ENCODE measurements at regions not wholly inside any gene's neighbourhood (a gene's known extent, or its start where the extent isn't known, plus 50 kb on each side); places are given as distances from the start of the nearest gene placed in this dataset.
A peak's percentile ranks its signal among the peaks of the same experiment; 100 is the strongest.

GRCh38 chr5:56494300-56494731 is 261.2 kb upstream of the ANKRD55 start:
- no peak overlapping the region for H3K4me3 ChIP-seq (ENCODE audit: low read depth, low read length)
- no peaks in the 10 kb centered on the region for H3K36me3 ChIP-seq (ENCODE audit: control insufficient read depth, insufficient read depth, low read length)
- H3K9ac ChIP-seq (ENCODE audit: low read length): no peak overlapping the region
- H3K27ac ChIP-seq (ENCODE audit: low read depth, low read length): no peak overlapping the region
- H3K4me1 ChIP-seq (ENCODE audit: control insufficient read depth, insufficient read depth, low read length): peaks cover 10% of the 10 kb centered on the region; the same call in 1 of the 2 replicates
- H3K9me3 ChIP-seq (ENCODE audit: control insufficient read depth, insufficient read depth, low read depth, low read length): no peaks in the 10 kb centered on the region
- no peaks in the 10 kb centered on the region for H3K27me3 ChIP-seq (ENCODE audit: control insufficient read depth, insufficient read depth, low read length)

DNA sequence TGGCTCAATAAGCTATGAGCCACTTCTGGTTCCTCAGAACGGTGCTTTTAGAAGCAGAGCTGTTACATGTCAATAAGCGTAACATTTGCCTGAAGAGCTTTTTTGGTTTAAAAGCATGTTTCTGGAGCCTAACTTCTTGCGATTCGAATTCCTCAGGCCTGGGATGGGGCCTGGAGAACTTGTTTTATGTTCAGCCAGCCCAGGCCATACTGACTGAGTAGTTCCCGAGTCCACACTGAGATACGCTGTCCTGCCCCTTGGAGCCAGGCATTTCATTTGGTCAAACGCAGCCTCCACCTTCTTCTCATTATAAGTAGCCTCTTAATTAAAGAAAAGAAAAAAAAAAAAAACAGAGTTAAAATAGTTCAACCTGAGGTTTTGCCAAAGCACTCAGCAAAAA is 260.6 kb upstream of the ANKRD55 start:
- no peak overlapping the region for H3K9ac ChIP-seq (ENCODE audit: low read length)
- peaks cover 2% of the 10 kb centered on the region for H3K9me3 ChIP-seq (ENCODE audit: control insufficient read depth, insufficient read depth, low read depth, low read length)

GRCh38 chr5:56493308-56493707 is 260.2 kb upstream of the ANKRD55 start:
- no peak overlapping the region for H3K9ac ChIP-seq (ENCODE audit: low read length)
- no peaks in the 10 kb centered on the region for H3K27me3 ChIP-seq (ENCODE audit: control insufficient read depth, insufficient read depth, low read length)
- peaks cover 6% of the 10 kb centered on the region for H3K9me3 ChIP-seq (ENCODE audit: control insufficient read depth, insufficient read depth, low read depth, low read length)
- H3K27ac ChIP-seq (ENCODE audit: low read depth, low read length): no peak overlapping the region
- no peak overlapping the region for H3K4me3 ChIP-seq (ENCODE audit: low read depth, low read length)
- peaks cover 10% of the 10 kb centered on the region; the same call in 1 of the 2 replicates for H3K4me1 ChIP-seq (ENCODE audit: control insufficient read depth, insufficient read depth, low read length)
- H3K36me3 ChIP-seq (ENCODE audit: control insufficient read depth, insufficient read depth, low read length): no peaks in the 10 kb centered on the region

More for the DNA sequence above, 260.6 kb upstream of the ANKRD55 start:
- Histone ChIP-seq H3K36me3 (ENCODE audit: control insufficient read depth, insufficient read depth, low read length) (no peaks in the 10 kb centered on the region), H3K4me3 (ENCODE audit: low read depth, low read length) (no peak overlapping the region), H3K27ac (ENCODE audit: low read depth, low read length) (no peak overlapping the region), H3K4me1 (ENCODE audit: control insufficient read depth, insufficient read depth, low read length) (peaks cover 10% of the 10 kb centered on the region; the same call in 1 of the 2 replicates), H3K27me3 (ENCODE audit: control insufficient read depth, insufficient read depth, low read length) (no peaks in the 10 kb centered on the region)

DNA sequence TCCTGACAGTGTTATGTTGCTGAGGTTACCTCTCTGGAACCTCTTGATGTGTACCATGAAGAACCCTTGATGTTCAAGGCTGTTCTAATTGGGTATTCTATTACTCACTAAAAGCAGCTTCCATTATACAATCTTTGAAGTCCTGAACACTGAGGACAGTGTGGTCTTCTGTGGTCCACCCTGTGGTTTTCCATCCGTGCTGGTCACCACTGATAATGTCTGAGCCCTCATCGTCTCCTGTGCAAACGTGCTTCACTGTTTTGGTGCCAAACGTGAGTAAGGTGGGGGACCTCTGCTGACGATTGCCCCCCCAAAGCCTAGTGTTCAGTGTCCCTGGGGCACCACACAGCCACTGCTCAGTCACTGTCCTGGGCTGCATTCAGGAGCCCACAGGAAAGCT is 259.7 kb upstream of the ANKRD55 start:
- Histone ChIP-seq H3K9ac (ENCODE audit: low read length) (no peak overlapping the region), H3K27ac (ENCODE audit: low read depth, low read length) (no peak overlapping the region), H3K4me3 (ENCODE audit: low read depth, low read length) (no peak overlapping the region), H3K9me3 (ENCODE audit: control insufficient read depth, insufficient read depth, low read depth, low read length) (peaks cover 11% of the 10 kb centered on the region), H3K27me3 (ENCODE audit: control insufficient read depth, insufficient read depth, low read length) (no peaks in the 10 kb centered on the region), H3K36me3 (ENCODE audit: control insufficient read depth, insufficient read depth, low read length) (no peaks in the 10 kb centered on the region), H3K4me1 (ENCODE audit: control insufficient read depth, insufficient read depth, low read length) (peaks cover 10% of the 10 kb centered on the region; the same call in 1 of the 2 replicates)

DNA sequence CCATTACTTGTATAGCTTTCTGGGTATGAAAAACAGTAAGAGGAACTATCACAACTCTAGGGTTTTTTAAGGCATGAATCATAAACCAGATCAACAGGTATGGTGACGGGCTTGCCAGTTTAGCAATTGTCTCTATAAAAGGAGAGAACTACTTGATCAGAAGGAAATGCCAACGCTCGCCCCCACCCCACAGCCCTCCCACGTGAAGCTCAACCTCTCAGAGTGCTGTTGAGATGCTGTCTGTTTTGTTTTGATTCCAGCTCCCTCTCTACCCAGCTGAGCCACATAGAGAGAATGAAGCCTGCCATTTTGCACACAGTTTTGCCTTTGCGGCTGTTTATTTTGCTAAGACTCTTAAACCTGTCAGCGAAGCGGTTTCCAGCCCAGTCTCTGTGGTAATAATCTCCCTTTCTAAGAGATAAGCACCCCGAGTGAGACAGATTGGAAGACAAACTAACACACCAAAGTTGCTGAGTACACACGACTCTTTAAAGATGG is 257.9 kb upstream of the ANKRD55 start:
- peaks cover 25% of the 10 kb centered on the region for H3K9me3 ChIP-seq (ENCODE audit: control insufficient read depth, insufficient read depth, low read depth, low read length)
- H3K27ac ChIP-seq (ENCODE audit: low read depth, low read length): no peak overlapping the region
- H3K9ac ChIP-seq (ENCODE audit: low read length): no peak overlapping the region
- peaks cover 10% of the 10 kb centered on the region; the same call in 1 of the 2 replicates for H3K4me1 ChIP-seq (ENCODE audit: control insufficient read depth, insufficient read depth, low read length)
- no peaks in the 10 kb centered on the region for H3K27me3 ChIP-seq (ENCODE audit: control insufficient read depth, insufficient read depth, low read length)
- no peaks in the 10 kb centered on the region for H3K36me3 ChIP-seq (ENCODE audit: control insufficient read depth, insufficient read depth, low read length)
- H3K4me3 ChIP-seq (ENCODE audit: low read depth, low read length): no peak overlapping the region

DNA sequence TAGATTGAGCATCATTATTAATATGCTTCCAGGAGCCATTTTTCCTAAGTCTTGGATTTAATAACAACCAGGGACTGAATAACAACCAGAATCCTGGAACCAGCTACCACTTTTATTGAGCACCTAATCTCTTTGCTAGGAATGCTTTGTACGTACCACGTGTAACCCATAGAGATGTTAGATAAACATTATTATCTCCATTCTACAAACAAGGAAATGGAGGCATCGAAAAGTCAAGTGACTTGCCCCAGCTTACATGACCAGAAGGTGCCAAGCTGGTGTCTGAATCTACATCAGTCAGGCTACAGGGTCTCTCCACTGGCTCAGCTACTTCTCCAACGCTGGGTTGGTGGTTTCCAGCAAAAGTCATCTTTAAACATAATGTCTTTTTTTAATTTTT is 256.1 kb upstream of the ANKRD55 start:
- H3K27me3 ChIP-seq (ENCODE audit: control insufficient read depth, insufficient read depth, low read length): no peaks in the 10 kb centered on the region
- peaks cover 3% of the 10 kb centered on the region; the same call in 1 of the 2 replicates for H3K4me1 ChIP-seq (ENCODE audit: control insufficient read depth, insufficient read depth, low read length)
- H3K27ac ChIP-seq (ENCODE audit: low read depth, low read length): no peak overlapping the region
- no peak overlapping the region for H3K4me3 ChIP-seq (ENCODE audit: low read depth, low read length)
- no peak overlapping the region for H3K9ac ChIP-seq (ENCODE audit: low read length)
- no peaks in the 10 kb centered on the region for H3K36me3 ChIP-seq (ENCODE audit: control insufficient read depth, insufficient read depth, low read length)
- peaks cover 25% of the 10 kb centered on the region for H3K9me3 ChIP-seq (ENCODE audit: control insufficient read depth, insufficient read depth, low read depth, low read length)

- Histone ChIP-seq H3K9ac (ENCODE audit: low read length) (no peak overlapping the region), H3K27me3 (ENCODE audit: control insufficient read depth, insufficient read depth, low read length) (no peaks in the 10 kb centered on the region), H3K27ac (ENCODE audit: low read depth, low read length) (no peak overlapping the region), H3K4me3 (ENCODE audit: low read depth, low read length) (no peak overlapping the region), H3K9me3 (ENCODE audit: control insufficient read depth, insufficient read depth, low read depth, low read length) (peaks cover 25% of the 10 kb centered on the region), H3K4me1 (ENCODE audit: control insufficient read depth, insufficient read depth, low read length) (no peaks in the 10 kb centered on the region), H3K36me3 (ENCODE audit: control insufficient read depth, insufficient read depth, low read length) (no peaks in the 10 kb centered on the region)
Observed at GRCh38 chr5:56487528-56488115, 254.5 kb upstream of the ANKRD55 start.

DNA sequence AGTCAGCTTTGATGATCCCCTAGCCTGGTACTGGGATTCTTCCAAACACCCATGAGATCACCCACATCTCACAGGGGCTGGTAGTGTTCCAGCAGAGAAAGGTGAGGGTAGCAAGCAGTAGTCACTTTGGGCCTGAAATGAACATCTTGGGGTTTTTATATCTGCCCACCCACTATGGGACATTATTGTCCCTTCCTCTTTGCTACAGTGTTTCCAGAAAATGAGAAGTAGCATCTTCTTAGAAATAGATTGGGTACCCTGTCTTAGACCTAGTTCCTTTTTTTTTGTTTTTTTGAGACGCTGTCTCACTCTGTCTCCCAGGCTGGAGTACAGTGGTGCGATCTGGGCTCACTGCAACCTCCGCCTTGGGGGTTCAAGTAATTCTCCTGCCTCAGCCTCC is 249.2 kb upstream of the ANKRD55 start:
- Histone ChIP-seq H3K9ac (ENCODE audit: low read length) (no peak overlapping the region), H3K4me1 (ENCODE audit: control insufficient read depth, insufficient read depth, low read length) (peaks cover 14% of the 10 kb centered on the region; the same call in 1 of the 2 replicates), H3K27ac (ENCODE audit: low read depth, low read length) (no peak overlapping the region)

GRCh38 chr5:56481428-56482357 is 248.6 kb upstream of the ANKRD55 start:
- Histone ChIP-seq H3K4me1 (ENCODE audit: control insufficient read depth, insufficient read depth, low read length) (peaks cover 18% of the 10 kb centered on the region; the same call in 1 of the 2 replicates), H3K27ac (ENCODE audit: low read depth, low read length) (no peak overlapping the region), H3K27me3 (ENCODE audit: control insufficient read depth, insufficient read depth, low read length) (peaks cover 35% of the 10 kb centered on the region), H3K4me3 (ENCODE audit: low read depth, low read length) (peak overlapping the region; percentile 63), H3K9me3 (ENCODE audit: control insufficient read depth, insufficient read depth, low read depth, low read length) (peaks cover 3% of the 10 kb centered on the region; the same call in 1 of the 2 replicates), H3K36me3 (ENCODE audit: control insufficient read depth, insufficient read depth, low read length) (no peaks in the 10 kb centered on the region), H3K9ac (ENCODE audit: low read length) (peak overlapping the region; percentile 71)

More for the DNA sequence above, 249.2 kb upstream of the ANKRD55 start:
- no peaks in the 10 kb centered on the region for H3K36me3 ChIP-seq (ENCODE audit: control insufficient read depth, insufficient read depth, low read length)
- H3K4me3 ChIP-seq (ENCODE audit: low read depth, low read length): no peak overlapping the region
- H3K9me3 ChIP-seq (ENCODE audit: control insufficient read depth, insufficient read depth, low read depth, low read length): peaks cover 9% of the 10 kb centered on the region
- peaks cover 35% of the 10 kb centered on the region for H3K27me3 ChIP-seq (ENCODE audit: control insufficient read depth, insufficient read depth, low read length)

DNA sequence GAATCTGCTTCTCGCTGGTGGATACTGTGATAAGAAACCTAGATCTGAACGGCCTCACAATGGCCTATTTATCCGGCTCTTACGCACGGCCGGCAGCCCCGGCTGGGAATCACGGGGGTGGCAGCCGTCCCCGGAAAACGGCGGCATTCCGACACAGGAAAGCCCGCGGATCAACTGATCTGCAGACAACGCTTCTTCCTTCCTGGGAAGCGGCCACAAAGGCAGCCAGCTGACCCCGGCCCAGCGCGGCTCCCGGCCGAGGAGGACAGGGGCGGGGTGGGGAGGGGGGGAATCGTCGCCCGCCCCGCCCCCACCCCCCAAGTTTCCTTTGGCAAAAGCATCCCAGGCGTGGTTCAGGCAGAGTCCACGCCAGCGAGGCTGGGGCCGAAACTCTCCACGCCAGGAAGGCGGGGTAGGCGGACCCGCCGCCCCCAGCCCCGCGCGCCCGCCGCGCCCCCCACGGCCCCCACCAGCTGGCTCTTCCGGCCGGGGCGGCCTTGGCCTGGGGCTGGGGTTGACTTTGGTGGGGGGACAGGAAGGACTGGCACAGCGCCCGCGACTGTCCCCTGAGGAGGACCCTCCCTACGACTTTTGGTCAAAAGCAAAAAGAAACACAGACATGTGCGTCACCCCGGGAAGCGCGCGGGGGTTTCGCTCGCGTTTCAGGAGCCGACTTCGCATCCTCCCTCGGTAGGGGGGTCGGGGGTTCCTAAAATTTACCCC is 247.7 kb upstream of the ANKRD55 start:
- Histone ChIP-seq H3K36me3 (ENCODE audit: control insufficient read depth, insufficient read depth, low read length) (no peaks in the 10 kb centered on the region), H3K27me3 (ENCODE audit: control insufficient read depth, insufficient read depth, low read length) (peaks cover 35% of the 10 kb centered on the region), H3K27ac (ENCODE audit: low read depth, low read length) (no peak overlapping the region), H3K9ac (ENCODE audit: low read length) (peak overlapping the region; percentile 71), H3K4me1 (ENCODE audit: control insufficient read depth, insufficient read depth, low read length) (peaks cover 22% of the 10 kb centered on the region; the same call in 1 of the 2 replicates), H3K9me3 (ENCODE audit: control insufficient read depth, insufficient read depth, low read depth, low read length) (no peaks in the 10 kb centered on the region), H3K4me3 (ENCODE audit: low read depth, low read length) (peak overlapping the region; percentile 63)
